CD4-positive, alpha-beta T cell treated with Interleukin-4 for 1 hour (primary cell): ENCODE measurements at regions not wholly inside any gene's neighbourhood (a gene's known extent, or its start where the extent isn't known, plus 50 kb on each side); places are given as distances from the start of the nearest gene placed in this dataset.
"Not testable (repeated sequence)": the region's sequence is repeated elsewhere in the genome, so short reads cannot be mapped to it uniquely, and the experiment has no call there.

Experiments used
- DNase-seq, 2 donors: peaks; one replicate each; pipeline ENCODE4 v3.0.0-alpha.2; 2020 to 2022

DNA sequence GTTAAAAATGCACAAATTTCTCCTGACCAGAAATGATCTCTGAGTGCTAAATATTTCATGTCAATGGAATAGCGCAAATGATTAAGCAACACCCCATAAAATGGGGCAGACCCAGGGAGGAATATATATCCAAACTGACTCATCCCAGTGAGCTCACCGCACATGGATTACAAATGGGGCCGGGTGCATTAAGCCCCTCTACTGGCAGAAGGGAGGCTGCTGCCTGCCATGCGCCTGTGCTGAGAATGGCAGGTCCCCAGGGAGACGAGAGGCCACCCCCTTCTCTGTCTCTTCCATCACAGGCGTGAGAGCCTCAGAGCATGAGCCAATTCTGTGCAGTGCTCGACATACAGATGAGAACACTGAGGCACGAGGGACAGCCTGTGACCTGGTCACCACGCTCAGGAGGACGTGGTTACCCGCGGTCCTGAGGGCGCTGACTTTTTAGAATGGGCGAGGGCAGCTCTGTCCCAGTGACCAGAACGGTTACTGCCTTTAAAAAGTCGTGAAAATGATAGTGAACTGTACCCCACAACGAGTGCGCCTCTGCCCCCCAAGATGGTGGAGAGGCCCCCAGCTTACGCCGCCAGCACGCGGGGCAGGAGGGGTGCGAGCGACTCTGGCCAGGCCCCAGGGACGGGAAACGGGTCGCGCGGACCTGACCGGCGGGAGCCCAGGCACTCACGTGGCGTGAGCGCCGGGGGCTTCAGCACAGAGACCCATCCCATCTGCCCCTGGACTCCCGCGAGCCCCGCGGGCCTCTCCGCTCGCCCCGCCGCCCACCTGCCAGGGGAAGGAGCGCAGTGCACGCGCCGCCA lies 130.2 kb upstream of the ALDH3B2 start:
- DNase-seq: not testable (repeated sequence)

DNA sequence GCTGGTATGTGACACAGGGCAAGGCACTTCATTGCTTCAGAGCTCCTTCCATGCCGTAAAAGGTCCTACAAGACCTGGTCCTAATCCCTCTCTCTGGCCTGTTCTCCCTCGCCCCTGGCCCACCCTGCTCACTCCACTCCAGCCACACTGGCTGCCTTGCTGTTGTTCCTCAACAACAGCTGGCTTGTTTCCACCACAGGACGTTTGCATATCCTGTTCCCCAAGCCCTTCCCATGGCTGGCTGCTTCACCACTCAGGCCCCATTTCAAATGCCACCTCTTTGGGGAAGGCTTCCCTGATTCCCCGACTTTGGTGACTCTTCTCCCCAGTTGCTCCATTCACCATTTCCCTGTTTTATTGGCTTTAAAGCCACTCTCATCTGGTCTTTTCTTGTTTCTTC lies 129.1 kb upstream of the ALDH3B2 start:
- not testable (repeated sequence) for DNase-seq

DNA sequence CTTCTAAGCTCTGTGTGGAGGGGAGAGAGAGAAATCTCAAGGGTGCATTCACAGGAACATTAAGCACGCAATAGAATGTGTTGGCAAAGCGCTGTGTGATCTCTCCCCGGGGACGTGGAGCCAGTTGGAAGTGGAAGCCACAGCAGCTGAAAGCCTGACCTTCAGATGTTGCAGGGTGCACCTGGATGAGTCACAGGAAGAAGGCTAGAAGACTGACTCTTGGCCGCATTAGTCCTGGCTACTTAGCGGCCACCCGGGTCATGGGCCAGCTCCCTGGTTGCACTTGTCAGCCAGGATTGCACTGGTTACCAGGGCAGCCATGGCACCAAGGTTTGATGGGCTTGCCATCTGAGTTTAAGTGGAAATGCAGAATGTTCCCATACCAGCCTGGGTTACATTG lies 128.6 kb upstream of the ALDH3B2 start:
- not testable (repeated sequence) for DNase-seq

DNA sequence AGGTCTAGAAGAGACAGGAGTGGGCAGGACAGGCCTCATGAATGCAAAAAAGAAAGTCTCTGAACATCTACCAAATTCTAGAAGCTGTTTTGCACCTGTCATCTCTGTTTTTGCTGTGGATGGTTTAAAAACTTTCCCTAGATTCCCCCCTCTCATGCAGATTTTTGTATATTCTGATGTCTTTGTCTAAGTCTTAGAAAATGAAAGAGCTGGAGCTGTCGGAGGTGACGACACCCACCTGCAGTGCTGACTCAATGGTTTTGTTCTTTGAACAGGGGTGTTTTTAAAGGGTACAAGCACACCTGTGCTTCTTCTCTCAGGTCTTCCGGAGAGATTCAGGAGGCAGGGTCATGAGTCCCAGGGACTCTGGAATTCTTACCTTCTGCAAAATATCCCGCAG lies 128.2 kb upstream of the ALDH3B2 start:
- not testable (repeated sequence) for DNase-seq

DNA sequence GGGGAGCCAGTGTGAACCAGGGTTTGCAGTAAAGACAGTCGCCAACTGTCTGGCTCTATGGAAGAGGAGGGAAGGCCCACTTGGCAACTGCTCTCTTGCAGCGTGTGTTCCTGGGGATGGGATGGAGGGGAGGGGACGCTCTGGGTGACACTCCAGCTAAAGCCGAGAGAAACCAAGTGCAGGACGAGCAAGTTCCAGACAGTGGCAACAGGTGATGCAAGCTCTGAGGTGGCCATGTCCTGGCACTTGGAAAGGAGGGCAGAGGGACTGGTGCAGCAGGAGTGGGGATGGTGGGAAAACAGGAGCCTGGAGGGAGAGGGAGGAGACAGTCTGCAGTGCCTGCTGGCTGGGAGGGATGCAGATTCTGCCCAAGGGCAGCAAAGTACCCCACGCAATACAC lies 127.0 kb upstream of the ALDH3B2 start:
- not testable (repeated sequence) for DNase-seq

DNA sequence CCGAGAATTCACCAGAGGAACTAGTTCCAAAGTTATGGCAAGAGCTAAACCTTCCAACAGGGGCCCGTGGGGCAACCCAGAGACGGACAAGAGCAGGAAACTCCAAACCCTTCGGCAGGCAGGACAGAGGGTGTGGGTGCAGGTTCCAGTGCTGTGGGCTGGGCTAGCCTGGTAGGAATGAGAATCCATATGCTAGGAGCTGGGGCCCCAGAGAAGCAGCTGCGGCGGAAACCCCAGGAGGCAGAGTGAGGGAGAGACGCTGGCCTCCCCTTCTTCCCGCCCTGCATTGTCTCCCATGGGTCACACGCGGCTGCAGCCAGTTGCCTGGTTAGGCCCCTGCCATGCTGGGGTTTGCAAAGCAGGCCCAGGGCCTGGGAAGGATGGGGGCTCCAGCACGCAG lies 126.2 kb upstream of the ALDH3B2 start:
- not testable (repeated sequence) for DNase-seq

DNA sequence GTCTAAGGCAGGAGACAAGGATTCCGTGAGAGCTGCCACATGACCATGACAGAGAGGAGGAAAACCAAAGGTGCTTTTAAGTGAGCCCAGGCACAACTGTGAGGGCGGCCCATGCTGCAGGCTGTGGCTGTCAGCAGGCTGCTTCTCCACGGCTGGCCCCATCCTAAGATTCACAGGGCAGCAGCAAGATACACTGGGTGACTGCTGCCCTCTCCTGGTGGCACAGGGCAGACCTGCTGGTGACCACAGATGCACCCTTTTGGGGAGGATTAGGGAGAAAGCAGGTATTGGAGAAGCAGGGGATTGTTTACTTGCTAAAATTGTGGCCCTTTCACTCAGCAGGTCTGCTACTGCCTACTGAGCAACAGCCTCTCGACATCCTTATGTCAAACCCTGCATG lies 125.4 kb upstream of the ALDH3B2 start:
- DNase-seq: peak; percentile 33 to 36

DNA sequence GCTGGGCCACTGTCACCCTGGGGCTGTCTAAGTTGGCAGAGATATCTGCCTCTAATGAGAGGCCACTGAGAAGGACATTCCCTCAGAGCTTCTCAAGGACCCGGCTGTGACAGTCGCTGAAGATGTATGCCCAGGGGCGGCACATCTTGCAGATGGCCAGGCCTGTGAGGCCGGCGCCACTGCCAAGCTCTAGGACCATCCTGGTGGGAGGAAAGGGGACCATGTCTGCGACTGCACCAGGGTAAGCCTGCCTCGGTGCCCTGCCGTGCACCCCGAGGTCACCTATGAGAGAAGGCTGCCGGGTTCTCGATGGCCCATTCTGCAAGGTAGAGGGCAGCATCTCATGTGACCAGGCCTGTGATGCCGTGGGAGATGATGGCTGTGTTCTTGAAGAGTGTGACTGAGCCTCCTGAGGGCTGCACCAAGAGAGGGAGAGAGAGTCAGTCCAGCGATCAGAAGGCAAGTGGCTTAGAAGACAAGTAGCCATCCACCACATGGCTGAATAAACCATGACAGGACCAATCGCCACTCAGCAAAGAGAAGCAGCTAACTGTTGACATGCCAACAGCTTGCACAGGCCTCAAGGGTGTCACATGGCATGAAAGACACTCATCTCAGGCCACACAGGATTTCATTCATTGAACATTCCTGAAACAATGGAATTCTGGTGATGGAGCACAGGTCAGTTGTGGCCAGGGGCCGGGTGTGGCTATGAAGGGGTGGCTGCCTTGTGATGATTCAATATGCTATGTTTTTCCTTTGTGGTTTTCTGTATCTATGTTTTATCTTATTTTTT lies 123.5 kb upstream of the ALDH3B2 start:
- DNase-seq: not testable (repeated sequence)

DNA sequence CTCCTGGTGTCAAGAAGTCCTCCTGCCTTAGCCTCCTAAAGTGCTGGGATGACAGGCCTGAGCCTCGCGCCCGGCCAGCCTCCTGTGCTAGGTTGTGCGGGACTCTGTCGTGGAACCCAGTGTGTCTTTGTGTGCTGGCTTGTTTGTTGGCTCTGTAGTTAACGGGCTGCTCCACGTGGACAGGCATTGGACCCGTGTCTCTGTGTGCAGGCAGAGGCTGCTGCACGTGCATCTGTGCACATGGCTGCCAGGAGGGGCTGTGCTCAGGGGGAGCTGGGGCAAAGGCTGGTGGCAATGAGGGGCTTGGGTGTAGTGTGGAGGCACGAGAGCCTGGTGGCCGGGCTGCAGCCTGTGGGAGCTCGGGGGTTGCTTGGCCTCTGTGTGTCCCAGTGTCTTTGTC lies 121.3 kb upstream of the ALDH3B2 start:
- DNase-seq: no peak

DNA sequence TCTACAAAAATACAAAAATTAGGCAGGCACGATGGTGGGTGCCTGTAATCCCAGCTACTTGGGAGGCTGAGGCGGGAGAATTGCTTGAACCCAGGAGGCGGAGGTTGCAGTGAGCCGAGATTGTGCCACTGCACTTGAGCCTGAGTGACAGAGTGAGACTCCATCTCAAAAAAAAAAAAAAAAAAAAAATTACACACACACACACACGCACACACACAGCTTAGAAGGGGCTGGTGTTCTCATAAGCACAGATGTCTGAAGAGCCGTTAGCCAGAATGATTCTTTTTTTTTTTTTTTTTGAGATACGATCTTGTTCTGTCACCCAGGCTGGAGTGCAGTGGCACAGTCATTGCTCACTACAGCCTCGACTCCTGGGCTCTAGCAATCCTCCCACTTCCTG lies 119.3 kb upstream of the ALDH3B2 start:
- not testable (repeated sequence) for DNase-seq

DNA sequence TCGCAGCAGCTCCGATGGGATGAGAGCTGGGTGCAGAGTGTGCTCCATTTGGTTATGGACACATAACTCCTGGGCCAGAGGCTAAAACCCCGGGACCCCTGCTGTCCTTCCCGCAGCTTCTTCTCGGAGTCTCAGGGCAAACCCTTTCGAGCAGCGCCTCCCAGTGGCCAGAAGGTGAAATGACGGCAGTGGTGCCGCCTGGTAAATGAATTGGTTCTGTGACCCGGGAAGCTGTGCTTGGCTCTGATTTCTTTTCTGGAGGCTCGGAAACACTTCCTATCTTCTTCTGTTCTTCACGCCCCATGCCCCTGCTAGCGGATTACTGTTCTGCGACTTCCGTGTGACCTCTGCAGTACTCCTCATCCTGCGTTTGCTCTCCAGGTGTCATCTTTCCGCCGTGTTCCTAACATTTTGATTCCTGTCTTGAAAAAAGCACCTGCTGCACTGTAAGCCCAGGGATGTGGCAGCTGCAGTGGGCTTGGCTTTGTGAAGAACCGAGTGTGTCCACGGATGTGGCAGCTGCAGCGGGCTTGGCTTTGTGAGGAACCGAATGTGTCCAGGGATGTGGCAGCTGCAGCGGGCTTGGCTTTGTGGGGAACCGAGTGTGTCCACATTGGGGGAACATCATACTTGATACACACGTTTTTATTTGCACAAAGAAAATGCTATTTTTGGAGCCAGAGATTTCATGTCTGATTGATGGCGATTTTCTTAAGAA lies 118.0 kb upstream of the ALDH3B2 start:
- peak; percentile 47 to 56 for DNase-seq

DNA sequence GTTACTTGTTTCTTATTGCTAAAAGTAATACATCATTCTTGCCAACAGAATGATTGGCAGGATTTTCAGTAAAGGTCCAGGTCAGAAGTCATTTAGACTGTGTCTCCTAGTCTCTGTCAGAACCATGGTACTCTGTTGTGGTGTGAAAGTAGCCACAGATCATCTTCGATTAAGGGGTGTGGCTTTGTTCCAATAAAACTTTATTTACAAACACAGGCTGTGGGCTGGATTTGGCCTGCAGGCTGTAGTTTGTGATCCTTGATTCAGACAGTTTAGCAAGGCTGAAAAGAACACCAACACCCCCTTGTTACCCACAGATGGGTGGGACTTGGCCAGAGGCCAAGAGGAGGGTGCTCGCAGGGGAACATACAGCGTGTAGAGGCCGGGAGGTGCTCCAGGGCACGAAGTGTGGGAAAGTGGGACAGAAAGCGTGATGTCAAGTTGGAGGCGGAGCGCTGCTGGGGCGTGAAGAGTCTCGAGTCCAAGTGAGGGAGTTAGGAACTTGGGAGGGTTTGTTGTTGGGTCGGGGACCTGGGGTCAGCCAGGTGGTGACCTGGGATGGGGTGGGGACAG lies 117.3 kb upstream of the ALDH3B2 start:
- peak in 1 of 2 donors; percentile 4 for DNase-seq

DNA sequence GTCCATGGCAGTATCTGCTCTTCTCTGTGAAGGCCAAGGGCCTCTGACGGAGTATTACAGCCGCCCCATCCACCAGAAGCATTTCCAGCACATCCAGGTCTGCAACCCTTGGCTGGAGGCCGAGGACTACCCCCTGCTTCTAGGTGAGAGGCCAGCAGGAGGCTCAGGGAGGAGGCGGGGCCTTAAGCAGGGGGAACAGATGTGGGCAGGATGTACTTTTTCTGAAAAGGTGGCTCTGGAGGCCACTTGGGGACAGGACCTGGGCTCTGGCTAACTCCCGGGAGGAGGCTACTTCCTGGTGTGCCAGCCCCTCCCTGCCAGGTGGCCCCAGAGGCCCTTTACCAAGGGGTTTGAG lies 113.9 kb upstream of the ALDH3B2 start:
- DNase-seq: not testable (repeated sequence)

DNA sequence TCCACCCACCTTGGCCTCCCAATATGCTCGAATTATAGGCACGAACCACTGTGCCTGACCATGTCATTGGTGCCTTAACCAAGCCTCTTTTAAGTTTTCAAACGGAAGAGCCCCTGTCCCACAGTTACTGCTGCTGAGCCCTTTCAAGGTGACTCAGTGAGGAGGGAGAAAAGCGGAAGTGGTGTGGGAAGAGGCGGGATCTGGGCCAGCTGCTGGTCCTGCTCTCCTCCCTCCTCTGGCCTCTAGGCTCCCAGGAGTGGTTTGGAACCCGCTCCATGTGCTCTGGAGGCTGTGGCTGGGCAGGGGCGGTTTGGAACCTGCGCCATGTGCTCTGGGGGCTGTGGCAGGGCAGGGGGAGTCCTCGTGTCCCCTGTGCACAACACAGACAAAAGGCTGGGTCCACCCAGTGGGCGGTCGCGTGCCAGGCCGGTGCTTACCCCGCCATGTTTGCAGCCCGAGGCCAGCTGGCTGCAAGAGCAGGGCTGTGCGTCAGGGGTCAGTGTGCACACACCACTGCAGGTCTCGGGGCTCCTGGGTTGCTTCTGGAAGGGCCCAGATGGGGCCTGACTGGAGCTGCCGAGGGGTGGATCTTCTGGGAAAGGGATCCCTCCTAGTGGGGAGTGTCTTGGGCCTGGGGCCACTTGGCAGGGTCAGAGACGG lies 113.4 kb upstream of the ALDH3B2 start:
- DNase-seq: not testable (repeated sequence)

DNA sequence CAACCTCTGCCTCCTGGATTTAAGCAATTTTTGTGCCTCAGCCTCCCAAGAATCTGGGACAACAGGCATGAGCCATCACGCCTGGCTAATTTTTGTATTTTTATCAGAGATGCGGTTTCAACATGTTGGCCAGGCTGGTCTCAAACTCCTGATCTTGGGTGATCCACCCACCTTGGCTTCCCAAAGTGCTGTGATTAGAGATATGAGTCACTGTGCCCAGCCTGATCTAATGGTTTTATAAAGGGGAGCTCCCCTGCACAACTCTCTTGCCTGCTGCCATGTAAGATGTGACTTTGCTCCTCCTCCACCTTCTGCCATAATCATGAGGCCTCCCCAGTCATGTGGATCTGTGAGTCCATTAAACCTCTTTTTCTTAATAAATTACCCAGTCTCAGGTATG lies 107.5 kb upstream of the ALDH3B2 start:
- DNase-seq: not testable (repeated sequence)

DNA sequence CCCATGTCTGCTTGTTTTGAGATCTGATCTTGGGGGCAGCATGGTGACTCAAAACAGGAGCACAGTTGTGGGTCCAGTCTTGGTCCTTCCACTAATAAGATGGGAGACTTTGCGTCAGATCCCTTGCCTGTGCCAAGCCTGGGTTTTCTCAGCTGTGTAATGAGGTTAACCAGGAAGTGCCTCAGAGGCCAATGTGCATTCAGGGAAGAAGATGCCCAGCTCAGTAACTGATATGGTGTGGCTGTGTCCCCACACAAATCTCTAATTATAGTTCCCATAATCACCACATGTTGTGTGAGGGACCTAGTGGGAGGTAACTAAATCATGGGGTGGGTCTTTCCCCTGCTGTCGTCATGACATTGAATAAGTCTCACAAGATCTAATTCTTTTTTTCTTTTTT lies 107.1 kb upstream of the ALDH3B2 start:
- DNase-seq: not testable (repeated sequence)

DNA sequence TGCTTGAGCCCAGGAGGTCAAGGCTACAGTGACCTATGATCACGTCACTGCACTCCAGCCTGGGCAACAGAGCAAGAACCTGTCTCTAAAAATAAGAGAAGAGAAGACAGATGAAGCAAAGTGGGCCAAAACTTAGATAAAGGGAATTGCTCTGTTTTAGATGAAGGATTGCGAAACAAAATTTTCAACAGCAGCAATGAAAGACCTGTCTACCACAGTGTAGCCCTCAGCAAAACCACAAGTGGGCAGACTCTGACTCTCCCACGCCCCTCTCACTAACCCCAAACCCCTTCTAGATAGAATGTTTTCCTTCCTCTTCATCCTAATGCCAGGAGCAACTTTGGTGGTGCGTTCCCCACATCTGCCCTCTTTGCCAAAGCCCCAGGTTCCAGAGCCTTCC lies 105.6 kb upstream of the ALDH3B2 start:
- DNase-seq: no peak

DNA sequence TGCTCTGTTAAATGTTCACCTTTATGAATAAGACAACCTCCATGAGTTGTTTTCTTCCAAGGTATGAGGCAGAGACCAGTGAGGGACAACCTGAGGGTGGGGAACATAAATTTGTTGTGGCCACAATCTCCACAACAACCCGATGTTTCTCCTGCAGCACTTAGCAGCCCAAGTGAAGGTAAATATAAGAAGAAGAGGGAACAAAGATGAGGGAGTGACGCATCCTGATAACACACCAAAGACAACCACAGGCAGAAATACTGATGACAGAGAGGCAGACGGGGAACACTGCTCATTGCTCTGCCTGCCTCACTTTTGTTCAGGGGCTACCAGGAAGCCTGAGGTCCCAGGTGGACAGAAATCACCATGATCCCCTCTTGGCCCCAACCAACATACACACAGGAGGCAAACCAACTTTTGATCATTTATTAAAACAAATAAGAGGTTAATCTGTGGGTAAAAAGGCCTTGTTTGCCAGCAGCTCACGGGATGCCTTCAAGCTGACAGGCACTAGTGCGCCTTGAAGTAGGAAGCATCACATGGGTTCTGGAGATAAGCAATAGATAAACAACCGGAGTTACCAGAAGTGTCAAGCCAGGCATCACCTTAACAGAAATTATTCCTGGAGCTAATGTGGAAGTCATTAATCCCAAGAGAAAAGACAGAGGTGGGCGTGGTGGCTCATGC lies 104.9 kb upstream of the ALDH3B2 start:
- DNase-seq: not testable (repeated sequence)

DNA sequence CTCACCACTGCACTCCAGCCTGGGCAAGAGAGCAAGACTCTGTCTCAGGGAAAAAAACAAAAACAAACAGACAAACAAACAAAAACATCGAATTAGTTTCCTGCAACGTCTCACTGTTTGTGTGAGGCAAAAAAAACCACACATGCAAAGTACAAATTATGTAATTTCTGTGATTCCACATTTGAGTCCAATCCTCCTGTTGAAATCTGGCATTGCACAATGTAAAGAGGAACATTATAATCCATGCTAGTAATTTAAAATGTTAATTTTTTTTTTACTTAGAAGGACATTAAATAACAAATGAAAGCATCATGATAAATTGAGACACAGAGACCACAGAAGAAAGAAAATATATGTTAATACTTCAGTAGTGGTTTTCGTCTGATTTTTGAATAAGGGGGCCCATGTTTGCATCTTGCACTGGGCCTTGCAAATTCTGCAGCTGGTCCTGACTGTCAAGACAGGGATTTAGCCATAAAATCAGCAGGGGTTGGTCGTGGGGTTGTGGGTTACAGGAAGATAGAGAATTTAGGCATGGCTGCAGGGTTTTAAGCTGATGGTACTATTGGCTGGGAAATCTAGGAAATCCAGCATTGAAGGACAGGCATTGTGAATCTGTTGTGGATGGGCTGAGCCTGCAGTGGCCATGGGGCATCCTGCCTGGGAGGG lies 102.6 kb upstream of the ALDH3B2 start:
- no peak for DNase-seq

DNA sequence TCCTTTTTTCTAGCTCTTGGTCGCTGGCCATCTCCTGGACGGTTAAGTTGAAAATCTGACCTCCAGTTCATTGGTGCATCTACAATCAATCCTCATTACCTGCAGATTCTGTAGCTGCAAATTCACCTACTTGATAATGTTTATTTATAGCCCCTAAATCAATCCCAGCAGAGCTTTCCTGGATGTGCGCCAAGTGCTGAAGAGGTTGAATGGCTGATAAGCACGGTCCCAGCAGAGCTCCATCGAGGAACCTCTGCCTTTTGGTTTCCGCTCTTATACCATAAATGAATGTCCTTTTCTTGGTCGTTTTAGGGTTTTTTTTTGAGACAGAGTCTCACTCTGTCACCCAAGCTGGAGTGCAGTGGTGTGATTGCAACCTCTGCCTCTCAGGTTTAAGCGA lies 99.8 kb upstream of the ALDH3B2 start:
- DNase-seq: not testable (repeated sequence)

DNA sequence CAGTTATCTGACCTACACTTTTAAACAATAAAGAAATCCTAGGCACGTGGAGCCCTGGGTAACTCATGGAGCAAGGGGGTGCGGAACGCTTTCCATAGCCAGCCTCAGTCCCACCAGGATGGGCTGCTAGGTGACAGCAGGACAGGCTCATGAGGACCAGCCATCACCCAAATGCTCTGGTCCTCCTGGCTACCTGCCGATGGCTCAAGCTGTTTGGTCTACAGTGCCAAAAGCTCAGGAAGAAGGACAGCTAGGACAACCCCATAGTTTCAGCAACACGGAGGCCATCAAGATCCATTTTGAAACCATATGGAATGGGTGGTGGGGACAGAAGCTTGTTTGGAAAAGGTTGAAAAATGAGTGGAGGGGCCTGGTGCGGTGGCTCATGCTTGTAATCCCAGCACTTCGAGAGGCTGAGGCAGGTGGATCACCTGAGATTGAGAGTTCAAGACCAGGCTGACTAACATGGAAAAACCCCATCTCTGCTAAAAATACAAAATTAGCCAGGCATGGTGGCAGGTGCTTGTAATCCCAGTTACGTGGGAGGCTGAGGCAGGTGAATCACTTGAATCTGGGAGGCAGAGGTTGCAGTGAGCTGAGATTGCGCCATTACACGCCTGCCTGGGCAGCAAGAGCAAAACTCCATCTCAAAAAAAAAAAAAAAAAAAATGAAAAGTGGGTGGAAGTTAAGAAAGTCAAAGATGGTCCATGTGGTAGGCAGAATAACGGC lies 93.7 kb upstream of the ALDH3B2 start:
- DNase-seq: not testable (repeated sequence)
